Breast epithelium (tissue), 4 donors: ENCODE measurements at regions not wholly inside any gene's neighbourhood (a gene's known extent, or its start where the extent isn't known, plus 50 kb on each side); places are given as distances from the start of the nearest gene placed in this dataset.

Experiments used
- DNase-seq, 2 donors: peaks; one replicate each; pipeline ENCODE4 v3.0.0-alpha.2; 2019; ENCODE audit warnings: low spot score in 2 of 2
- H3K27ac ChIP-seq, 2 donors: fragments of 200-600 bp; sonication (generic) in 1 of 2; one replicate each; pipeline ENCODE4 v1.5.1; 2016 to 2019; ENCODE audit warnings: mild to moderate bottlenecking in 1 of 2
- H3K27me3 ChIP-seq, 2 donors: fragments of 200-600 bp; sonication (generic) in 1 of 2; one replicate each; pipeline versions ENCODE4 v1.5.1 to v1.6.0; 2017 to 2019; ENCODE audit warnings: control low read depth in 1 of 2, mild to moderate bottlenecking in 1 of 2
- H3K36me3 ChIP-seq: fragments of 200-600 bp; one replicate; pipeline ENCODE4 v1.5.1; 2019
- H3K4me1 ChIP-seq, 2 donors: fragments of 200-600 bp; sonication (generic); one replicate each; pipeline ENCODE4 v1.5.1; 2016 to 2019; ENCODE audit warnings: control low read depth in 1 of 2
- H3K4me3 ChIP-seq, 3 donors: fragments of 200-600 bp; sonication (generic); 1 replicate in 2 of 3; 2 replicates in 1 of 3; pipeline ENCODE4 v1.5.1; 2016 to 2019; ENCODE audit warnings: mild to moderate bottlenecking in 3 of 3, moderate library complexity in 2 of 3
- H3K9me3 ChIP-seq, 2 donors: fragments of 200-600 bp; sonication (generic) in 1 of 2; one replicate each; pipeline ENCODE4 v1.5.1; 2016 to 2019; ENCODE audit warnings: control low read depth in 1 of 2
- CTCF ChIP-seq, 3 donors: fragments of 450-650 bp; IDR thresholded peaks; one replicate each; pipeline ENCODE4 v1.5.1; 2016 to 2017; ENCODE audit warnings: antibody characterized with exemption in 3 of 3, mild to moderate bottlenecking in 3 of 3, moderate library complexity in 3 of 3
- POLR2A ChIP-seq: fragments of 450-650 bp; IDR thresholded peaks from one replicate; pipeline ENCODE4 v1.6.1; 2016; ENCODE audit warnings: antibody characterized with exemption, mild to moderate bottlenecking, moderate library complexity
- POLR2AphosphoS5 ChIP-seq, 3 donors: sonication (generic); formaldehyde crosslinking; IDR thresholded peaks; one replicate each; pipeline ENCODE4 v1.6.1; 2017; ENCODE audit warnings: antibody characterized with exemption in 3 of 3
- intact Hi-C: fragments of 100-400 bp; cut with DNase I; formaldehyde crosslinking; loops from one replicate; pipeline ENCODE4 v1.15.1; 2023; ENCODE audit warnings: low total_unique reads

DNA sequence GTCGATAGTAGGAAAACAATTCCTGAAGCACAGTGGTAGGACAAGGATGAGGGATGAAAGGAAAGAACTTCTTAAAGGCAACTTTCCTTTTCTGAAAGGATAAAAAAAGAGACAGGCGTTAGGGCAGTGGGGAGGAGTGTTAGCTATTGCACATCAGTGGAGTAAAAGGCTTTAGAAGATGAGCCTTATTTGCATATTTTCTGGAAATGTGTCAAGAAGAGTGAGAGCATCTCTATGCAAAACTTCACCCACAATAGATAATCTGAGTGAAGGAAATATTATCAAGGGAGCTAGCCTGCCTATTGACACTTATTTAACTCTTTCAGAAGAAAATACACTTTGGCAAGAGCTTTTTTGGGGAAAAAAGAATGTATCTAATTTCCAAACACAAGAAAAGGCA is 151.6 kb downstream of the MACIR start:
- Histone ChIP-seq H3K27me3 (no peaks in the 10 kb centered on the region), H3K9me3 (no peaks in the 10 kb centered on the region), H3K4me1 (no peaks in the 10 kb centered on the region), H3K4me3 (no peak overlapping the region), H3K27ac (no peak overlapping the region), H3K36me3 (no peaks in the 10 kb centered on the region)
- TF ChIP-seq POLR2A: no peak
- no peak for TF ChIP-seq POLR2AphosphoS5 (IDR thresholded peaks at IDR 0.05)
- no peak for TF ChIP-seq CTCF (IDR thresholded peaks at IDR 0.05)
- no peak for DNase-seq
- intact Hi-C loops: no loop called here

DNA sequence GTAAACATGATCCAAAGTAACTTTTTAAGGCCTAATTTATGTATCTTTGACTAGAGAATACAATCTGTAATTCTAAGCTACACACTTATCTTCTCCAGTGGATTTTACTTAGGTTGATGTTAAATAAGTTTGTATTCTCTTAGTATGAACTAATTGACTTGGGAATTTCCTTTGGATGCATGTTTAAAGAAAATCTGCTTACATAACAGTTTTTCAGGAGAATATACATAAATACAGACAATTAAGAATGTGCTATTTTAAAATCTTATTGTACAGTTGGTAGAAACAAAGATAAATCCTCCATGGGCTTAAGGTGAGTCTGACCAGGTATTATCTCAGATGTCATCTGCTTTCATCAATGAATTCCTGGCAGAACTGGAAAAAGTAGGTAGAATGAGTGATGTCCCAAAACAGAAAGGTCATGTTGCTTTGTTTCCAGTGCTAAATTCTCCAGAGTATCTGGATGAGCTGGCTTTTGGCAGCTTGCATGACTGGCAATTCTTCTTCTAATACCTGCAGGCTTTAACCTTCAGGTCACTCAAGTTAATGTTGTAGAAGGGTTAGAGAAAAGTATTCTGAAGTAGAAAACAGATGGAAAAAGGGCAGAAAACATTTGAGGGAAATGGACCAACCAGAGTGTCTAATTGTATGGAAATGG is 150.6 kb downstream of the MACIR start:
- Histone ChIP-seq H3K4me3 (no peak overlapping the region), H3K4me1 (no peaks in the 10 kb centered on the region), H3K27me3 (no peaks in the 10 kb centered on the region), H3K36me3 (no peaks in the 10 kb centered on the region), H3K9me3 (no peaks in the 10 kb centered on the region), H3K27ac (no peak overlapping the region)
- no peak for DNase-seq
- intact Hi-C loops: no loop called here
- TF ChIP-seq POLR2AphosphoS5 (IDR thresholded peaks at IDR 0.05): no peak
- no peak for TF ChIP-seq CTCF (IDR thresholded peaks at IDR 0.05)
- TF ChIP-seq POLR2A: no peak

GRCh38 chr5:103408408-103408807 is 149.8 kb downstream of the MACIR start:
- no peak overlapping the region for H3K4me3 ChIP-seq
- H3K36me3 ChIP-seq: no peaks in the 10 kb centered on the region
- no peak for DNase-seq
- no peaks in the 10 kb centered on the region for H3K9me3 ChIP-seq
- no peaks in the 10 kb centered on the region for H3K4me1 ChIP-seq
- TF ChIP-seq POLR2AphosphoS5 (IDR thresholded peaks at IDR 0.05): no peak
- TF ChIP-seq POLR2A: no peak
- TF ChIP-seq CTCF (IDR thresholded peaks at IDR 0.05): no peak
- H3K27ac ChIP-seq: no peak overlapping the region
- intact Hi-C loops: no loop called here
- H3K27me3 ChIP-seq: no peaks in the 10 kb centered on the region

- Histone ChIP-seq H3K36me3 (no peaks in the 10 kb centered on the region), H3K27me3 (no peaks in the 10 kb centered on the region), H3K4me1 (no peaks in the 10 kb centered on the region), H3K9me3 (no peaks in the 10 kb centered on the region), H3K27ac (no peak overlapping the region), H3K4me3 (no peak overlapping the region)
- DNase-seq: no peak
- TF ChIP-seq POLR2A: no peak
- no peak for TF ChIP-seq CTCF (IDR thresholded peaks at IDR 0.05)
- no peak for TF ChIP-seq POLR2AphosphoS5 (IDR thresholded peaks at IDR 0.05)
- intact Hi-C loops: no loop called here
Measured at GRCh38 chr5:103407402-103407801, 148.8 kb downstream of the MACIR start.

GRCh38 chr5:103404483-103404882 is 145.9 kb downstream of the MACIR start:
- Histone ChIP-seq H3K27me3 (no peaks in the 10 kb centered on the region), H3K27ac (no peak overlapping the region), H3K9me3 (no peaks in the 10 kb centered on the region), H3K36me3 (no peaks in the 10 kb centered on the region), H3K4me1 (no peaks in the 10 kb centered on the region), H3K4me3 (no peak overlapping the region)
- intact Hi-C loops: no loop called here
- DNase-seq: no peak
- TF ChIP-seq CTCF (IDR thresholded peaks at IDR 0.05): no peak
- TF ChIP-seq POLR2AphosphoS5 (IDR thresholded peaks at IDR 0.05): no peak
- no peak for TF ChIP-seq POLR2A
